NCI-H345 (cell line): ENCODE measurements at regions not wholly inside any gene's neighbourhood (a gene's known extent, or its start where the extent isn't known, plus 50 kb on each side); places are given as distances from the start of the nearest gene placed in this dataset.
"Not testable (repeated sequence)": the region's sequence is repeated elsewhere in the genome, so short reads cannot be mapped to it uniquely, and the experiment has no call there.

Source experiments
- DNase-seq: peaks from one replicate; lab custom pipeline; 2025; lab: John Stamatoyannopoulos, UW

DNA sequence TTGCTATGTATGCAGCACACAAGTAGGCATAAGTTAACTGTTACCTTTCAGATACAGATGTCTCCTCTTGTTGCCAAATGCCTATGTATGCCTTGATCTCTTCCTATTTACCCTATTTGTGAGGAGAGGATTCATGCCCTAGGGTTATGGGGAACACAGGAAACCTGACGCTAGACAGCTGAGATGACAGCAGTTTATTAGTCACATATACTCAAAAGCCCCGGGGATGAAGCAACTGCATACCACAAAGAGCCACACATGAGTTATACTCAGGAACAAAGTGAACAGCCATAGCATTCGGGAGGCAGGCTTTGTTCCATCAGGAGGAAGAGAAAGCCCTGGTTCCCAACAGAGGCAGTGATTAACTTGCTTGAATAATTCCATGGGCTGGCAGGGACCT lies 1011.7 kb upstream of the PCDH7 start:
- no peak for DNase-seq

DNA sequence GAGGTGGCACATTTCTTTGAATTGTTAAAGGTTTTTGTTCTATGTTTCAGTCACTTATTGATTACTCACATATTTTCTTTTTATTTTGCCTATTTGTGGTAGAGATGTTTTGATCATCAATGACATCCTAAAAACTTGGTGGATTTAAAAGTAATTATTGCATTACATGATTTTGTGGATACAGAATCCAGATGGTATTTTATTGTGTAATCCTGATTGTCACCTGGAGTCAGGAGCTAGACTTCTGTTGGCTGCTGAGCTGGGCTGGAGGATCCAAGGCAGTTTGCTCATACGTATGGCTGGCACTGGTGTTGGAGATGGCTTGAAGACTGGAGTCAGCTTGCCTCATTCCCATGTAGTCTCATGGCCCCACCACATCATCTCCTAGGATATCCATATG lies 1009.6 kb upstream of the PCDH7 start:
- no peak for DNase-seq

DNA sequence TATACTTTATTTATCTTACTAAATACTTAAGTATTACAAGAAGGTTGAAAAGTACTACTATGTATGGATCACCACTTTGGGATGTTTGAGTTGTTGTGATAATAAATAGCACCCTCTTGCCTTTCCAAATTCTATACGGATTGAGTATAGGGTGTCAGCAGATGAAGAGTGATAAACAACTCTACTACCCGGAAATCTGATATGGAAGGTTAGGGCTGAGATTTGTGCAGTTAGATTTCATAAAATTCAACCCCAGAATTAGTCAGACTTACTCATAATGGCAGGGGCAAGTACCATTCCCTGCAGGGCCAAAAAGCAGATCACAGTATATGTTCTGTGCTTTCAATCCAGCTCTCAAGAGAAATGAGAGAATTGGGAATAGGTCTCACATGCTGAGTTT lies 1008.9 kb upstream of the PCDH7 start:
- no peak for DNase-seq

DNA sequence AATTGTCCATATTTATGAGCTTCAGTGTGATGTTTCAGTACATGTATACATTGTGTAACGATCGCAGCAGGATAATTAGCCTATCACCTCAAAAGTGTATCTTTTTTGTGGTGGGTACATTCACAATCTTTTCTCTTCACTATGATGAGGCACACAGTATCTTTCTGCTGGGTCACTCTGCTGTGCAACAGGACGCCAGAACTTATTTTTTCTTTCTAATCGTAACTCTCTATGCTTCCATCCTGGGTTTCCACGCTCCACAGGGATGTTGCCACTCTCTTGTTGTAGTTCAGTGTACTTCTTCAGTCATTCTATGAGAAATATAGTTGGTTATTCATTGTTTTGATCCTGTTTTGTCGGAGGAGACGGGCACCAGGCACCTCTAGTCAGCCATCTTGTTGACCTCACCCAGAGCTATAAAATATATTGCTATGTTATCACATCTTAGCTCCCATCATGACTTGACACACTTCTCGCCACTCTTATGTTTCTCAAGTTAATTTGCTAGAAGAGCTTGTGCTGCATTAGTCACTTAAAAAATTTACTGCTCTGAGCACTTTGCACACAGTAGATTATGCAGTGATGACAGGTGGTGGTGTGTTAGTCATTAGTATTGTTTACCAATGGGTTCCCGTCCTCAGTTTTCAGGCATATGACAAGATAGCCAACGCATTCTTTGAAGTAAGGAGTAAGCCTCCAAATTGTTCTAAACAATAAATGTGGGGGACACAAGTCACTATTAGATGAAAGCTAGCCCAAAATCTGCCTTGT lies 1002.7 kb upstream of the PCDH7 start:
- DNase-seq = no peak

DNA sequence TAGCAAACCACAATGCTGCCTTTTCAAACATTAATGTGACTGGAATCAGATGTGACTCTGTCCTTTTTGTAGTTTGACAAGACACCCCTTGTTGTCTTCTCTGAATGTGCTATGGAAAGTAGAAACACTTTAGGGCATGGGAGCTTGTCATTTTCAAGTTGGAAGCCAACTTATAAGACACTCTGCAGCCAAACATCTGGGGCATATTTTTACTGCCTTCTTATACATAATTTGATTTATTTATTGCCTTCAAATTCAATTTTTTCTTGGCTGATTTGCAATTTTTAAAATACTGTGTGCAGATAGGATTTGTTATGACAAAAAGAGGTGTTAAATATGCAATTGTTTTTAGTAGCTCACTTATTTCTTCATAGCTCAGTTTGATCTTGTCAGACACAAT lies 1002.0 kb upstream of the PCDH7 start:
- no peak for DNase-seq

DNA sequence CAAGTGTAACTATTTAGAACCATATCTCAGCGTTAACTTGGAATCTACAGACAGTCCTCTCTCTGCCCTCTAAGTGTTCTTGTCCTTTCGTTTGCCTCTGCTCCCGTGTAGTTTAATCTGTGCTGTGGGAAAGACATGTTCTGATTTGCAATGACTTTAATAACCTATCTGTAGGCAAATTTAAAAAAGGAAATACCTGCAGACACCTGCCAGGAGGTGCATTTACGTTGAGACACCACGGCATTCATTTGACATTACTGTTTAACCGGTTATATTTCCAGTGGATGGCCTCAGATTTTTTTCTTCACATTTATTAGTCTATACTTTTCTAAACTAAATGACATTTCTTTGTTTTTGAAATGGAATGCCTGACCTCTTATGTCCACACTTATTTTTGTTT lies 997.9 kb upstream of the PCDH7 start:
- DNase-seq = no peak

DNA sequence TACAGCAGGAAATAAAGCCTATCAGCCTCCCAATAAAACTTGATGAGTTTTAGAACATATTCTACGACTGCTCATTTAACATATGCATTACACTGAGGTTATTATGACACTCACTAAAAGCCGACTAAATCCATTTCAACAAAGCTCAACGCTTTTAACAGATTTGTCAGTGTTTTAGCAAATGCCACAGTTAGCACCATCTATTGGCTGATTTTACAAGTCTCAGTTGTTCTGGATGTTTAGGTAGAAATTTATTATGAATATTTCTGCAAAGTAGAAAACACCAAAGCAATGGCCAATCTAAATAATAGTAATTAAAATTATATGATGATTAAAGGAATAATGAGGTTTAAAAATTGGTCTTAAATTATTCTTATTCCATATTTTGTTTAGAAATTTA lies 993.2 kb upstream of the PCDH7 start:
- no peak for DNase-seq

DNA sequence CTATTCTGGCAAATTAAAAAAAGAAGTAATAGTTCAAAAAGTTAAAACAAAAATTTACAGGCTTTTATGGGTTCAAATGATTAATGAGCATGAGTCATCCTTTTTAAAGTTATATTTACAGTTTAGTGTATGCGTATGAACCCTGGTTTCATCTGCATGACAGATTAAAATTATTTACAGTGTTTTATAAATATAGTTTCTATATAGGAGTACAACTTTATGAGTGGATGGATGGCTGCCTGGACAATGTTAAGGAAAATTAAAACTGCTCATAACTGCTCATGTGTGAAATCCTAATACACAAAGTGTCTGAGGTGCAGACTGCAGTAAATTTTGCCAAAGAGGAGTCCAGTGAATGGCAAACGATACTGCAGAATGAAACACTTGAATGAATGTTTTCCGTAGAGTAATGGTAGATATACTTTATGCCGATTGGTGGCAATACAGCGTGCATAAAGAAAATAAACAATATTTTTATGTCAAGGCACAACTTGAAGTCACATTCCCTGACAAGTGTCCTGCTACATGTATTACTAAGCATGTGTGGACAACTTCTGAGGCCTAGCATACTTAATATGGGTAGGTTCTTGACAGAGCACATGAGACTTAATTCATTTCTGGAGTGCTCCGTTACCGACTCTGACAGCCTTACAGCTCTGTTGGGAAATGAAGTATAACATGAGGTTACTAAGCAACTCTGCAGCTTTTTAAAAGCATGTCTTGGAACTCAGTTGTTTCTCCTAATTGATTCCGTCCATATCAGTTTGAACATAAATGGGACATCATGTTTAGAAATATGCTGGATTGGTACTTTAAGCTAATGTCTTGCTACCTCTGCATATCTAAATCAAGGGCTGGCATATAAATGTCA lies 985.6 kb upstream of the PCDH7 start:
- DNase-seq = no peak

DNA sequence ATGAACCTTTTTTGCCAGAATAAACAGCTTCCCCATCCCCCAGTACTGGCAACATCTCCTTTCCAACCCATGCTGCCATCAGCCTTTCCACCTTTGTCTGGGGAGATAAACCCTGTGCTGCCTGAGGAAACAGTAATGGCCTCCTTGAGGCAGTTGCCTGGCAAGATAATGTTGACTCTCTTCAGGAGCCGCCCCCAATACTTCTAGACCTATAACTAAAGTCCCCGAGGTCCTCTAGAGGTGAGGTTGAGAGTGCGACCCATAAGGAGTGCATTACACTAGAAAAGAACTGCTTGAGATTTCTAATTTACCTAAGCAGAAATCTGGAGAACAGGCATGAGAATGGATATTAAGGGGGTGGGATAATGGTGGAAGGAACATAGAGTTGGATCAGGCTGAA lies 963.2 kb upstream of the PCDH7 start:
- DNase-seq = no peak

DNA sequence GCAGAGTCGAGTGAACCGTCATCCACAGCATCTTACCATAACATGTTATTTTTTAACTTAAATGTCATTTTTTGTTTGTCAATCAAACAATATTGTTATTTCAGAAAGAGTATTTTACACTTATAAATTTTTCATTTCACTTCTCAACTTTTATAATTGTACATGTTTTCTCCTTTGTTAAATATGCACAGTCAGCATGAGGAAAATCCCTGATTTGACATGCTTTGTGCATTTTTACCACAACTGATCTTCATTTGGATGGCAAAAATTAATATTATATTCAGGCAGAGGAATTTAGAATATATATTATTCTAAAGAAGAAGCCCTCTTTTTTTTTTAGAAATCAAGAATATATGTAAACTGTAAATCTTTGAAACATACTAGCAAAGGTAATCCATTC lies 958.0 kb upstream of the PCDH7 start:
- DNase-seq = no peak

DNA sequence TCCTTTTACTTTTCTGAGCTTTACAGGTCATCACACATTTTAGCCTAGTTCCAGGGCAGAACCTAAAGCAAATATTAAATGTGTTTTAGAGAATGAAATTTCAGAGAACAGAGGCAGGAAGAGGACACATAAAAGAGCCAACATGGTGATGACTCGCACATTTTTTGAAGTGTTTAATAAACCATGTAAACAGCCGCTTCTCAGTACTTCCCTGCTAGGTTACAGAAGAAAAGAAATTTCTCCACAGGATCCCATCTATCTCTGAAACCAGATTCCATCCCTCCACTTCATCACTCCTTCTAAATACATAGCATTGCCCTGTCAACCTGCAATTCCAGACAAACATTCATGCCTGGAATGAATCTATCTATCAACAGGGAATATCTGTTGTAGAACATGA lies 949.5 kb upstream of the PCDH7 start:
- no peak for DNase-seq

DNA sequence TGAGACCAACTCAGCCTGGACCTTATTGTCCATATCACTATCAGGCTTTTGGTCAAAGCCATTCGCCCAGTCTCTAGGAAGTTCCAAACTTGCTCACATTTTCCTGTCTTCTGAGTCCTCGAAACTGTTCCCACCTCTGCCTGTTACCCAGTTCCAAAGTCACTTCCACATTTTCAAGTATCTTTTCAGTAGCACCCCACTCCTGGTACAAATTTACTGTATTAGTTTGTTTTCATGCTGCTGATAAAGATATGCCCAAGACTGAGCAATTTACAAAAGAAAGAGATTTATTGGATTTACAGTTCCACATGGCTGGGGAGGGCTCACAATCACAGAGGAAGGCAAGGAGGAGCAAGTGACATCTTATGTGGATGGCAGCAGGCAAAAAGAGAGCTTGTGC lies 932.0 kb upstream of the PCDH7 start:
- not testable (repeated sequence) for DNase-seq

DNA sequence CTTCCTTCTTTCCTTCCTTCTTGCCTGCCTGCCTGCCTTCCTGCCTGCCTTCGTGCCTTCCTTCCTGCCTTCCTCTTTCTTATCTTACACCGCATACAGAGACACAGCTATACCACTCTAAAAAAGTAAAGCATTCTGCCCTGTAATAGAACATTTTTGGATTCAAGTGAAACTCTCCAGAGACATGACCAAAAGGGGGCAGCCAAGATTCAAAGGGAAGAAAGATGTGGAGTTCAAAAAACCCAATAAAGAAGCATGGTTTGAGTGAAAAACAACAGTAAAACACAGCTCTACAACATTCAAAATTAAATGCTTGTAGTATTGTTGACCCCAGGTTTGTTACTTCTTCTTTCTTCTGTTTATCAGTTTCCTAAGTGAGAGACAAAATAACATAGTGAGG lies 914.9 kb upstream of the PCDH7 start:
- DNase-seq = peak; percentile 21

DNA sequence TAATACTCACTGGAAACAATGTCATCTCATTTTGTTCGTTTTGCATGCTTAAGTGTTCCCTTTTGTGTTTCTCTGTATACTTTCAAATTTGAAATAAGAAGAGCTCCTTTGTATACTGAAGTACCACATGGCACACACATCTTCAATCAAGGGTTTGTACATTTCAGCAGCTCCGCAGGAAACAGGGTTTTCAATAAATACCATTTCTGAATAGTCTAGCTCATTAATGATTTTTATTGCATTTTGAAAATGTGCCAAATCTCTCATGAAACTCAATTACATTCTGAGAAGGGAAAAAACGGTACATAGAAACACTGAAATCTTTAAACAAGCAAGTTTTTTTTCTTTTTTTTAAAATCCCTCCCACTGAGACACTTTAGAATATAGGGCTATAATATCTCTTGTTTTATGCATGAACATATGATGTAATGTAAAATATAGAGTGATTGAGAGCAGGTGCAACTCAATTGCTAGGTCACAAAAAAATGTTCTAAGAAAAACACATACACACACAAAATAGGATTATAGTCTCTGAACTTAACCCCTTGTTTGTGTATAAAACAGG lies 914.2 kb upstream of the PCDH7 start:
- DNase-seq = peak; percentile 42

DNA sequence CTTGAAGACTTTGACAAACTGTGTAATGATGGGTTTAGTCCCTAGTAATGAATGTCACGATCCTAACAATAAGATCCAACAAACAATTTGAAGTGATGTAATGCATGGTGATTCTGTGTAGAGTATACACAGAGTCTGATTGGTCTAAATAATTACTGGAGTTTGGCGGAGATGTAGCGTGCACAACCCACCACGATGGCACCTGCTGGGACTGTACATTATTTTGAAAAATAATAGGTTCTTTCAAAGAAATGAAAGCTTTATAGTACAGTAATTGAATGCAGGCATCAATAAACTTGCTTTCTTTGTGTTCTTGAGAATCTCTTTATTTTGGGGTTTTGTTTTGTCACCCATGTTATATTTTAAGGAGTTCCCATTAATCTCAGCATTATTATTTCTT lies 902.2 kb upstream of the PCDH7 start:
- no peak for DNase-seq

DNA sequence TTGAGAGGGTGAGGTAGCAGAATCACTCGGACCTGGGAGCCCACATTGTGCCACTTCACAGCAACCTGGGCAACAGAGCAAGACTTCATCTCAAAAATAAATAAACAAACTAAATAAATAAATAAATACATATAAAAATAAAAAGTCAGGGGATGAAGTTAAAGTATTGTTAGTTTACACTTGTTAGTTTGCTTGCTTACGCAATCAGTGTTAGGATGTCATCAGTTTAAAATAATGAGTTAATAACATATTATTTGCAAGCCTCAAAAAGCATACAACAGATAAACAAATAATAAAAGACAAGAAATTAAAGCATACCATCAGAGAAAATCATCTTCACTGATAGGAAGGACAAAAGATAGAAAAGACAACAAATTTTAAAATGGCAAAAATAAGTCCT lies 891.1 kb upstream of the PCDH7 start:
- DNase-seq = no peak

DNA sequence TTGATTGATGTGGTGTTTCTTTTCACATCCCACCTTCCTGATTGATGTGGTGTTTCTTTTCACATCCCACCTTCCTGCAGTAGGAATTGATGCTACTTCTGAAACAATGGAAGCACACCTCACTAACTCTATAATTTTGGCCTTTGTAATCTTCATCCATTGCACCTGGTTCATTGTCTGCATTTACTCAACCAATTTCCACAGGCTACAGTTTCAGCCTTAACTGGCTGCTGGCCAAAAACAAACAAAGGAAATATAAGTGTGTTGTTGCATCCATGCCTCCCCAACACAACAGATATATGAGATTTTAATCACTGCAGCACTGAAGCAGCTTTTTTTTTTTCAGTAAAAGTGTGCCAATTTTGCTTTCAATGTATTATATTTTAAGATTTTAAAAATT lies 867.6 kb upstream of the PCDH7 start:
- peak; percentile 90 for DNase-seq

DNA sequence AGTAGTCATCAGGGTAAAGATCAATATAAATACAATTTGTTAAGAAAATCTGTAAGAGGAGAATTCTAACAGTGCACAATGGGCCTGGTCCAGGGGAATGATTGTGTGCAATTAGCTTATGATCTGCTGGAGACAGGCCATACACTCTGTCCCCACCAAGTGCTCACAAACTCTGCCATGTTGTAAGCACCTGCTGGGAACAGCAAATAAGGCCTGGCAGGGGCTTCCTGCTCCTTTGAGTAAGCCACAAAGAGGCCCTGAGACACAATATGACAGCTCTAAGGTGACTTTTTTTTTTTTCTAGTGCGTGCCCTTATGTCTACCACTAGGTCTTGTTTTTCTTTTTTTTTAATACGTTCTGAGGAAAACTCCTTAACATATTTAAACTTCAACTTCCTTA lies 866.3 kb upstream of the PCDH7 start:
- DNase-seq = peak; percentile 85

DNA sequence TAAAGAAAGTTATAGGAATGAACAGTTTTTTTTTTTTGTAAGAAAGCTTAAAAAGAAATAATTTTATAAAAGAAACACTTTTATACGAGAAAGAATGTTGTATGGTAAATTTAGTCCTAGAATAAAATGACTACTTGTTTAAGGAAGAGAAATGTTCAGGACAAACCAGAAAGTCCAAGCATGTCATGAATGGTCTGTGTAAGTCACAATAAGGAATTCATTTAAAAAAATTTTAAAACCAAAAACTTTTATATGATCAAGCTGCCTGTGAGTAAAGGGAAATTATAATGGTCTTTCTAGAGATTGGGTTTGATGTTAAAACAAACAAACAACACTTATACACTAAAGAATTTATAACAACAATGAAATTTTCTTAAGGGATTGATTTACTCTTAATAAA lies 858.9 kb upstream of the PCDH7 start:
- DNase-seq = no peak

DNA sequence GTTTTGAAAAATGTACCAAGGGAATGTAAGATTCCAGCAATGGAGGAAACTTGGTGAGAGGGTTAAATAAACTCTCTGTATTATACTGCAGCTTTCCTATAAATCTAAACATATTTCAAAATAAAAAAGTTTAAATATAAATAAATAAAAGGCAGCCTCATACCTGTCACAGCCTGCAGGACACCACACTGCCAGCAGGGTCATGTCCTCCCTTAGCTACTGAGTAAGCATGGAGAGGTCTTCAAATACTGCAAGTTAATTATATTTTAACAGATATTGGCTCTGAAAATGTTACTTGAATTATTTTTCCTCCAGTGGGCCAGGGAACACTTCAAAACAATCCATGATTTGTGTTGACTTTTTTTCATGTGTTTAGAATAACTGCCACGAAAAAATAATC lies 852.8 kb upstream of the PCDH7 start:
- no peak for DNase-seq

DNA sequence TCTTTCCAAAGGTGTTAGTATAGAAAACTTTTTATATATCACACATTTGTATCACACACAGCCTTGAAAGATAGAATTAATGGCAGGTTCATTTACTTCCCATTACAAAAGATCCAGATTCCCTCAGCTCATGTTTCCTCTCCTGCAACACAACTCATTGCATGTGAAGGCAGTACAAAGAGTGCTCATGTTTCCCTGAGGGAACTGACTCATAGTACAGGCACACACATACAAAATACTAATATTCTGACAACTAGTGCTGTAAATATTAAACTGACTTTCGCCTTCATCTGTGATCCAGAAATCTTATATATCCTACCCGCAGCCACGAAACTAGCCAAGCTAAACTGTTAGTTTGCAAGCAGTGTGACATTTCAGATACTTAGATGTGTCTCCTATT lies 819.8 kb upstream of the PCDH7 start:
- DNase-seq = no peak

DNA sequence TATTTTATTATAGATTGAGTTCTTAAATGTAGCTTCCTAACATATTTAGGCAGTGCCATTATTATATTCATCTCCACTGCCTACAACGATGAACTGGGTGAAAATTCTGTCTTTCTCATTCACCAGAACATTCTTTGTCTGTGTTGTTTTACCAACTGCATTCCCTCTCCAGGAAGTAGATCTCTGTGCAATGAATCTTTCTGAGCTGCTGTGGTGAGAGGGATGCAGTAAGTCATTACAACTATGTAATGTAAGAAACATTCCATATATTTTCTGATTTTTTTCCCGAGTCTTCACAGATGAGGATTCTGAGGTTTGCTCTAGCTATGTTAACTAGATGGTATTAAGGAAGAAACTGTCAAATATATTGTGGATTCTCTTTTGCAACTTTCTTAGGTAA lies 811.9 kb upstream of the PCDH7 start:
- DNase-seq = no peak

DNA sequence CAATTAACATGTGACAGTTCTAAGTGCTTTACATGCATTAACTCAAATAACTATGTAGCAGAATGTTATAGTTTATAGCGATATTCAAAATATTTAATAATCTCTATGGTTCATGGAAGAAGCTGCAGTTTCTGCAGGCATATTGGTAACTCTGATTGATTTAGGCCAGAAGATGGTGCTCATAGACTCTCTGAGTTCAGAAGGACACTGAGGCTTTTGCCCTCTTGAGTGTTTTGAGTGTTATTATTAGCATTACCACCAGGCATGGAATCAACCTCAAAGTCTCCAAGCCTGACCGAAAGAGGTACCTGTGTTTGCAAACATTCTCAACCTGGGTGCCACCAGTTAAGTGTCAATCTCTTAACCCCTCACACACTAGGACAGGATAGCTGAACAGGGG lies 792.3 kb upstream of the PCDH7 start:
- DNase-seq = no peak
